ENCODE measurements at regions not wholly inside any gene's neighbourhood (a gene's known extent, or its start where the extent isn't known, plus 50 kb on each side); places are given as distances from the start of the nearest gene placed in this dataset.
A peak's percentile ranks its signal among the peaks of the same experiment; 100 is the strongest.

DNA sequence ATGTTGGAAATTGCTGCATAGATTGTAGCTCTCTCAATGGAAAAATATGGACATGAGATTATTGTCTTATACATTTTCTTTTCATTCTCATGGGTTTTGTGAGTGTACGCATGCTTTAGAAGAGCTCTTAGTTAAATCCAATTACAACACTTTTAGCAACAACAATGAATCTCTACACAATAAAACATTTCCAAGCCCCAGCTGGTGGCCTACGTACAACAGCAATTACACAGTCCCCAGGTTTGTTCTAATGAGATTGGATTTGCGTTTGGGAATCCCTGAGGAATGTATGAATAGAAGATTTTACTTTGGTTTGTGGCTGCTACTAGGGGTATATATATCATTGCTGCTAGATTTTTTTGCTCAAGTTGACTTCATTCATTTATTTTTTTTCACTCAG lies 98.6 kb downstream of the FHDC1 start:
- DNase-seq: peak; percentile 31

DNA sequence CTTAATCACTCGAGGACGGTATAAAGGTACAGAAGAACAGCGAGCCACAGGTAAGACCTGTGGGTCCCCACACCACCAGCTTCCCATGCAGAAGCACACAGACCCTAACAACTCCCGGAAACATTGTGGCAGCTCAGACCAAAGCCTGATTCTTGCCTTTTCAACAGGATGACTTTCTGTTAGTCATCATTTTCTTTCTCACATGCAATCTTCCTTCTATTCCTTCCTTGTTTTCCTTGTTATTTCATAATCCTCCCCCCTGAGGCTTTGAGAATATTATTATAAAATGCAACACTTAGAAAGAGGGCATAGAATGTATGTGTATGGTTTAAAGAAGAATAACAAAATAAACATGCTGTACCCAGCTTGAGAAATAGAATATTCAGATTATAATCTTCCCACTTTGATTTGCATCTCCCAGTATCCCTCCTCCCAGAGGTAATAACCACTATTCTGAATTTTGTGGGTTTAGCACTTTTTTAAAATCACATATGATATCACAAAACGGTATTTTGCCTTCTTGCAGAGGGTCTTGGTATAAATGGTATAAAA lies 100.9 kb downstream of the FHDC1 start:
- no peak for DNase-seq

- no peak for DNase-seq
Measured at GRCh38 chr4:153038623-153039311, 102.6 kb downstream of the FHDC1 start.

DNA sequence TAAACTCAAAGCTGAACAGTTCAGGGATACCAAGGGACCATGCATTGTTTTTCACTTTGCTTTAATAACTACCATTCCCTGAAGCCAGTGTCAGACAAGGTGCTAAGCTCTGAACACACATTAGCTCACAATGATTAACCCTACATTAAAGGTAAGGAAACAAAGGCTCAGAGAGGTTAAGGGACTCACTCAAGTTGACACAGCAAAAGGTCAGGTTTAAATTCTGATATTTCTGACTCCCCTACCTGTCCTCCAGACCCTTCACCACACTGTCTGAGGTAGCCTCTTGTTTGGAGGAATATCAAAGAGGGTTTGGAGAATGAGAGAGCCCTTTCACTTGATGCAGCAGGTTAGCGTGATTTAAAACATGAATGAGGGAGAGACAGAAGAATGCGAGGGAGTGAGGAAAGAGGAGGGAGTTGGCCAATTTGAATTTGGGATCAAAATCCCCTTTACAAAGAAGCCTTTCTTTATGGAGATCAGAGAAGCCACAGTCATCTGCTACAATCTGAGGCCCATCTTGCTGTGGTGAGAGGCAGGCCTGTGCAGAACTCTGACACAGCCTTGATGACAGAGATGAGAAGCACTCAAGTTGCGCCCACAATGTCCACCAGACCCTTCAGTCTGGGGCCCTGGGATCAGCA lies 103.5 kb downstream of the FHDC1 start:
- no peak for DNase-seq

DNA sequence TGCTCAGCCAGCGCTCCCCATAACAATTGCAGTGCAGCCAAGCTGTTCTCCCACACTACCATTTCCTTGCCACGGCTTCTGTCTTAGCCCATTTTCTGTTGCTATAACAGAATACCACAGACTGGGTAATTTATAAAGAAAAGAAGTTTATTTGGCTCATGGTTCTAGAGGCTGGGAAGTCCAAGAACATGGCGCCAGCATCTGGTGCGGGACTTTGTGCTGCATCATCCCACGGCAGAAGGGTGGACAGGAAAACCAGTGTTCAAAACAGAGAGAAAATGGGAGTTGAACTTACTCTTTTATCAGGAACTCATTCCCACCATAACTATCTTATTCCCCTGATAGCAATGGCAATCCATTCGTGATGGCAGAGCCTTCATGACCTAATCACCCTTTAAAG lies 104.6 kb downstream of the FHDC1 start:
- DNase-seq: no peak

GRCh38 chr4:153044036-153044435 lies 107.9 kb downstream of the FHDC1 start:
- no peak for DNase-seq

GRCh38 chr4:153045111-153045982 lies 109.2 kb downstream of the FHDC1 start:
- no peak for DNase-seq

- DNase-seq: no peak
Measured at GRCh38 chr4:153058671-153059060, 122.5 kb downstream of the FHDC1 start.

DNA sequence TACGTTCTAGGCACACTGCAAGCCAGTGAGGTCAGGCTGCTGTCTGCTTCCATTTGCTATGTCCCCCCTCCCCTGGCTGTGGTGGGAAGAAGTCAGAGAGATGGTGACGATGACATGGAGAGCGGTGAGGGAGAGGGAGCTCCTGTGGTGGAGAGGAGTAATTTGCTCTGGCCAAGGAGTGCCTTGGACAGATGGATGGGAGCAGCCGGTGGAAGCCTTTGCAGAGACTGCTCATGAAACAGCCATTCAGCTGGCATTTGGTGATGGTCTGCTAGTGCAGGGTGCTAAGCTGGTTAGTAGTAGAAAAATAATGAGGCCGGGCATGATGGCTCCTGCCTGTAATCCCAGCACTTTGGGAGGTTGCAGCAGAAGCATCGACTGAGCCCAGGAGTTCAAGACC lies 124.1 kb downstream of the FHDC1 start:
- DNase-seq: no peak

DNA sequence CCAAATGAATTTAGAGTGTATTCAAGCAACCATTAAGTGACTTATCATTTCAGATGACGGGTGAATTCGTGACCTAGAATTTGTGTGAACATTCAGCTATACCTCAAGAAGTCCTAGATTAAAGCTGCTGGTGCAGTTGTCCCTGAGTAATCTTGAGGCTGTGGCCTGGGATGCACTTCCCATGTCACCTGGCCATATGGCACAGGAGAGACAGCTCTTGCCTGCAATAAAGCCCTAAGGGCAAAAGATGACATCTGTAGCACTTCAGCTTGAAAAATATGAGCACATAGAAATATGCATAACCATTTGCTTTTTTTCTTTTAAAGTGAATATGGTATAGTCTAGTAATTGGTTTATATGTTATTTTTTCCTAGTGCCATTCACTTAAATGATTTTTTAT lies 125.8 kb downstream of the FHDC1 start:
- no peak for DNase-seq

GRCh38 chr4:153062652-153063168 lies 126.6 kb downstream of the FHDC1 start:
- DNase-seq: no peak

DNA sequence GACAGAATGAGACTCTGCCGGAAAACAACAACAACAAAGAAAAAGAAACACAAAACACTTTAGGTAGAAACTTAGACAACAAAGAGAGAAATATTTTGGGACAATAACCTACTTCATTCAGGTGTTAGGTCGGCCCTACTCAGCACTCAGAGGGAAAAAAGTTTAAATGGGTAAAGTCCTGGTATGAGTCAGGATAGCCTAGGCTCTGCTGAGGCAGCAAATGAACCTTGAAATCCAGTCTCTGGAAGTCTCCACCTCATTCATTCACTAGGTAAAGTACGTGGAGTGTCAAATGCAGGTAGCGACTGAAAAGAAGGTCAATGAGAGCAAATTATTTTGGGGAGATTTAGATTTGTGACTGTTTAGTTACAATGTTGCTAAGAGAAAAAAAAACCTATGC lies 127.4 kb downstream of the FHDC1 start:
- DNase-seq: no peak

DNA sequence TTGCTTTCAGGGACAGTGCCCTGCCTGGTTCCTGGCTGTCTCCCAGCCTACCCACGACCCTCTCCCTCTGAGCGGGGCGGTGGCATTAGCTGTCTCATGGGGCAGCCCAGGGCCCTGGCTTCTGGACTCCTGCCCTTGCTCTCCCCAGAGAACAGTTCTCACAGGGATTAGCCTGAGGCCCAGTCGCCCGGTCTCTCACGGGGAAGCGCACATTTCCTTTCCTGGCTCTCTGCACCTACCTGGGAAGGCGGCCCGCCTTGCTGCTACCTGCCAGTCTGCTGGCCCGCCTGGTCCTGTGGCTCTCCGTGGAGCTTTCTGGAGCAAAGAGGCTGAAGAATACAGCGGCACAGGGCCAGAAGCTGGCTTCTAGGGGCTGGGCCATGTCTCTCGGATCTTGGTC lies 128.4 kb downstream of the FHDC1 start:
- DNase-seq: peak; percentile 11

GRCh38 chr4:153065276-153065675 lies 129.2 kb downstream of the FHDC1 start:
- no peak for DNase-seq

GRCh38 chr4:153067376-153067775 lies 131.3 kb downstream of the FHDC1 start:
- DNase-seq: no peak

DNA sequence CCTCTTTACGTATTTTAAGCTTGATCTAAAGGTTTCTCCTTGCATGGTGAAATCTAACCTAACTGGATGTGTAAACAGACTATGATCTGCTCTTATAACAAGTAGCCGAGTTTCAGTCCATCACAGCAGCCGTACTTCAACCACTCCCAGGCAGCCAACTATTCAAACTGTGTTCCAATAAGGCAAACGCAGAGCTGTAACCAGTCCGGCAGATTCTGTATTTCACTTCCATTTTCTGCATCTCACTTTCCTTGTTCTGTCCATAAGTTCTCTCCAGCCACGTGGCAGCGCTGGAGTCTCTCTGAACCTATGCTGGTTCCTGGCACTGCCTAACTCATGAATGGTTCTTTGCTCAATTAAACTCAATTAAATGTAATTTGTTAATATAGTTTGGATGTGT lies 132.6 kb downstream of the FHDC1 start:
- DNase-seq: no peak

DNA sequence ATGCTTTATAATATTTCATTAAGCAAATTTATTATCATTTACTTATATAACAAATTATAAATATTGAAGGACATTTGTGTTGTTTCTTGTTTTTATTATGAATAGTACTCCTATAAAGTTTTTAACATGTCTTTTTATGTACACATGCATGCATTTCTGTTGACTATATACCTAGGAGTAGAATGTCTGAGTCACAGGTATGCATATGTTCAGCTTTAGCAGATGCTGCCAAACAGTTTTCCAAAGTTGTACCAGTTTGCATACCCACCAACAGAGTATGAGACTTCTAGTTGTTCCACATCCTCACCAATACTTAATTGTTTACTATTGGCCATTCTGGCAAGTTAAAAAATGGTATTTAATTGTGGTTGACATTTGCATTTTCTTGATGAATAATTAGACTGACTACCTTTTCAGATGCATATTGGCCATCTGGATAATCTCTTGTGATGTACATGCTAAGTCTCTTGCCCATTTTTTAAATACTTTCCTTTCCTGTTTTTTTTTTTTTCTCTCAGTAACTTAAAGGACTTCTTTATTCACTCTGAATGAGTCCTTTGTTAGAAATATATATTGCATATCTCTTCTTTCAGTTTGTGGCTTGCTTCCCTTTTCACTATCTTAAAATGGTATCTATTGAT lies 132.2 kb upstream of the TRIM2 start:
- DNase-seq: no peak

DNA sequence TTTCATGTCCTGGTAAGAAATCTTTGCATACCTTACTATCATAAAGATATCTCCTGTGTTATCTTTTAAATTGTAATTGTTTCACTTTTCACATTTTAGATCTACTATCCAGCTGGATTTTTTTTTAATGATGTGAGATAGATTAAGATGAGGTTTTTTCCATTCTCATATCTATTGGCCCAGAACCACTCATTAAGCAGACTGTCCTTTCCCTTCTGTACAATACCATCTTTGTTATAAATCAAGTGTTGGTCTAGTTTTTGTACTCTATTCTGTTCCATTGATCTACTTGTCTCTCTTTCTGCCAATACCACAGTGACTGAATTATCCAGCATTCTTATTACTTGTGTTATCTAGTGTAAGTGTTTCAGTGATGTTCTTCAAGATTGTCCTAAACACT lies 131.6 kb upstream of the TRIM2 start:
- DNase-seq: no peak

DNA sequence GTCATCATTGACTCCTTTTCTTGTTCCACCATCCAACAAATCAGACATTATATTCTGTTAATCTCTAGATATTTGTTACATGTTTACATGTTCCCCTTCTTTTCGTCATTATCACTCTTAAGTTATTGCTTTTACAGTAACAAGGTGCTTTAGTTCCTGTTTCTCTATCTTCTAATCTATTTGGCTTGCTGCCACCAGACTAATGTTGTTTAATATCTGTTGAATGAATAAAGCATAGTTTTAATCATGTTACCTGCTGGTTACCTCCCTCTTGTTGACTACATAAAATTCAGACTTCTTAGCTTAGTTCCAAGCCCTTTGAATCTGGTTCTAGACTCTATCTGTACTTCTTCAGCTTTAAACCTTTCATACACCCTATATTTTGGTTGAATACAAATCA lies 129.8 kb upstream of the TRIM2 start:
- DNase-seq: no peak

- no peak for DNase-seq
Measured at GRCh38 chr4:153074936-153075630, 129.2 kb upstream of the TRIM2 start.

- DNase-seq: no peak
Measured at GRCh38 chr4:153075836-153076518, 128.3 kb upstream of the TRIM2 start.

- DNase-seq: no peak
Measured at GRCh38 chr4:153076861-153077260, 127.4 kb upstream of the TRIM2 start.

Measured in retina (tissue), 1 donor.